Mesenchymal stem cell (in vitro differentiated cells and primary cell): ENCODE measurements at regions not wholly inside any gene's neighbourhood (a gene's known extent, or its start where the extent isn't known, plus 50 kb on each side); places are given as distances from the start of the nearest gene placed in this dataset.

Experiments used
- DNase-seq: peaks from one replicate; pipeline ENCODE4 v3.0.0-alpha.2; 2013
- H2AFZ ChIP-seq: one replicate; pipeline ENCODE4 v1.6.1; 2013; ENCODE audit warnings: low read depth, mild to moderate bottlenecking, control low read depth, inconsistent platforms, low read length, moderate library complexity
- H2AK5ac ChIP-seq: 2 replicates; pipeline ENCODE4 v1.6.1; 2013; ENCODE audit warnings: low read length, moderate library complexity, mild to moderate bottlenecking, inconsistent platforms; ENCODE audit not compliant: severe bottlenecking
- H2BK120ac ChIP-seq: one replicate; pipeline ENCODE4 v1.6.1; 2013; ENCODE audit warnings: low read depth, mild to moderate bottlenecking, inconsistent platforms, low read length, moderate library complexity
- H2BK12ac ChIP-seq, 2 experiments: one replicate each; pipeline ENCODE4 v1.6.1; 2013; ENCODE audit warnings: inconsistent platforms in 2 of 2, low read length in 2 of 2, mild to moderate bottlenecking in 2 of 2, moderate library complexity in 2 of 2, control low read depth in 1 of 2
- H2BK15ac ChIP-seq: one replicate; pipeline ENCODE4 v1.6.1; 2013; ENCODE audit warnings: mild to moderate bottlenecking, low read depth, inconsistent platforms; ENCODE audit not compliant: poor library complexity, severe bottlenecking
- H2BK5ac ChIP-seq: 2 replicates; pipeline ENCODE4 v1.6.1; 2013; ENCODE audit warnings: low read depth, mild to moderate bottlenecking, low read length, control low read depth, inconsistent platforms; ENCODE audit not compliant: poor library complexity, severe bottlenecking
- H3K14ac ChIP-seq, 2 experiments: one replicate each; pipeline ENCODE4 v1.6.1; 2013; ENCODE audit warnings: inconsistent platforms in 2 of 2, low read length in 2 of 2, control low read depth in 1 of 2, mild to moderate bottlenecking in 1 of 2, moderate library complexity in 1 of 2
- H3K18ac ChIP-seq, 2 experiments: one replicate each; pipeline ENCODE4 v1.6.1; 2013; ENCODE audit warnings: inconsistent platforms in 2 of 2, low read length in 2 of 2, control low read depth in 1 of 2, low read depth in 1 of 2, mild to moderate bottlenecking in 1 of 2
- H3K23ac ChIP-seq, 2 experiments: one replicate each; pipeline ENCODE4 v1.6.1; 2013; ENCODE audit warnings: inconsistent platforms in 2 of 2, low read length in 2 of 2, mild to moderate bottlenecking in 2 of 2, moderate library complexity in 2 of 2, control low read depth in 1 of 2
- H3K27ac ChIP-seq: 2 replicates; pipeline ENCODE4 v1.5.1; 2013; ENCODE audit warnings: mild to moderate bottlenecking, moderate library complexity, low read length, control low read depth, inconsistent platforms; ENCODE audit not compliant: poor library complexity, severe bottlenecking
- H3K27me3 ChIP-seq, 2 experiments: 2 replicates each; pipeline versions ENCODE4 v1.6.1 to v1.7.0; 2013; ENCODE audit warnings: low read length in 2 of 2, mild to moderate bottlenecking in 2 of 2, moderate library complexity in 2 of 2, control low read depth in 1 of 2, inconsistent platforms in 1 of 2; ENCODE audit not compliant: control insufficient read depth in 1 of 2, insufficient read depth in 1 of 2
- H3K36me3 ChIP-seq, 2 experiments: 2 replicates each; pipeline versions ENCODE4 v1.6.1 to v1.7.0; 2013; ENCODE audit warnings: low read length in 2 of 2, control low read depth in 1 of 2, inconsistent platforms in 1 of 2, low read depth in 1 of 2, mild to moderate bottlenecking in 1 of 2; ENCODE audit not compliant: insufficient read depth in 2 of 2, control insufficient read depth in 1 of 2
- H3K4ac ChIP-seq, 2 experiments: one replicate each; pipeline ENCODE4 v1.6.1; 2013; ENCODE audit warnings: inconsistent platforms in 2 of 2, low read length in 2 of 2, mild to moderate bottlenecking in 2 of 2, moderate library complexity in 2 of 2, control low read depth in 1 of 2, low read depth in 1 of 2
- H3K4me1 ChIP-seq: 2 replicates; pipeline ENCODE4 v1.6.1; 2013; ENCODE audit warnings: low read depth, low read length, control low read depth; ENCODE audit not compliant: control insufficient read depth, insufficient read depth
- H3K4me2 ChIP-seq: 2 replicates; pipeline ENCODE4 v1.6.1; 2013; ENCODE audit warnings: low read length, mild to moderate bottlenecking, inconsistent platforms; ENCODE audit not compliant: poor library complexity, severe bottlenecking
- H3K4me3 ChIP-seq, 2 experiments: 2 replicates each; pipeline versions ENCODE4 v1.5.1 to v1.7.0; 2013; ENCODE audit warnings: low read length in 2 of 2, mild to moderate bottlenecking in 2 of 2, control low read depth in 1 of 2, low read depth in 1 of 2; ENCODE audit not compliant: insufficient read depth in 1 of 2
- H3K79me1 ChIP-seq: replicated peaks from 2 replicates; pipeline ENCODE4 v1.6.1; 2013; ENCODE audit warnings: mild to moderate bottlenecking, control low read depth, low read length, inconsistent platforms; ENCODE audit not compliant: poor library complexity, severe bottlenecking
- H3K9ac ChIP-seq: 2 replicates; pipeline ENCODE4 v1.7.0; 2013; ENCODE audit warnings: mild to moderate bottlenecking, low read length, moderate library complexity
- H3K9me3 ChIP-seq: 2 replicates; pipeline ENCODE4 v1.7.0; 2013; ENCODE audit warnings: mild to moderate bottlenecking, low read length; ENCODE audit not compliant: control insufficient read depth
- H4K8ac ChIP-seq: one replicate; pipeline ENCODE4 v1.6.1; 2013; ENCODE audit warnings: inconsistent platforms, mild to moderate bottlenecking, low read length, moderate library complexity
- H4K91ac ChIP-seq: one replicate; pipeline ENCODE4 v1.6.1; 2013; ENCODE audit warnings: mild to moderate bottlenecking, low read length, inconsistent platforms
- WGBS: methylation state at CpG from one replicate; pipeline ENCODE4 v1.1.7; 2013; ENCODE audit warnings: mixed read lengths; 5-methylcytosine and 5-hydroxymethylcytosine counted together

DNA sequence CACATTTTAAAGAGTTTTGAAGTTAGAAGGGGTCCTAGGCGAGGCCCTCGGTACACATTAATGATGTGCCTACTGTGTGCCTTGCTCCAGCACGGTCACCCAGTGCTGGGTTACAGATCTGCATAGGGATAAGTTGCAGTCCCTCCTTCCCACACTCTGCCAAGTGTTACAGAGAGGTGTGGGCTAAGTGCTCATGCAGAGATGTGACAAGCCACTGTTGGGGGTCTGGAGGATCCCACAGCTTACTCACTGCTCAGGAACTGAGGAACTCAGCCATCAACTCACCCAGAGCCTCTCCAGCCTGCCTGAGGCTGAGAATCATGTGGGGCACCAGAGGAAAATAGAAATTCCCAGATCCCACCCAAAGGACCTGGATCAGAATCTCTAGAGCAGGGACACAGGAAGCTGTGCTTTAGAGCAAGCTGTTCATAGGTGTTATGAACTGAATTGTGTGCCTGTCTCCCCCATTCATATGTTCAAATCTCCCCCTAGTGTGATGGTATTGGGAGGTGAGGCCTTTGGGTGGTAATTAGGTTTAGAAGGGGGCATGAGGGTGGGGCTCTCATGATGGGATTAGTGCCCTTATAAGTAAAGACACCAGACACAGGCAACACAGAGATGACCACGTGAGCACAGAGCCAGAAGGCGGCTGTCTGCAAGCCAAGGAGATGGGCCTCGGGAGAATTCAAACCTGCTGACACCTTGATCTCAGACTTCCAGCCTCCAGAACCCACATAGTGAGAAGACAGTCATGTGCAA lies 164.1 kb downstream of the HSD17B3 start:
- peak overlapping the region; percentile 56 to 99 for H3K18ac ChIP-seq
- 72% methylated on average over 5 of the region's 6 CpGs for WGBS
- peak overlapping the region in 1 of 2 experiments; percentile 69 for H3K4me3 ChIP-seq
- no peak overlapping the region for H2BK5ac ChIP-seq
- no peaks in the 10 kb centered on the region for H3K9me3 ChIP-seq
- peak overlapping the region in 1 of 2 experiments; percentile 5 for H3K23ac ChIP-seq
- peaks cover 8% of the 10 kb centered on the region for H3K4me1 ChIP-seq
- no peak overlapping the region for H2AFZ ChIP-seq
- peak overlapping the region; percentile 93 for H4K8ac ChIP-seq
- peak overlapping the region; percentile 36 to 96 for H3K4ac ChIP-seq
- no peaks in the 10 kb centered on the region for H3K79me1 ChIP-seq
- peak overlapping the region; percentile 80 for H4K91ac ChIP-seq
- H3K27me3 ChIP-seq: peaks cover 0 to under 1% of the 10 kb centered on the region in 2 experiments
- no peaks in the 10 kb centered on the region for H3K36me3 ChIP-seq
- H3K4me2 ChIP-seq: peak overlapping the region; percentile 45
- H2BK15ac ChIP-seq: no peak overlapping the region
- peak overlapping the region; percentile 24 to 93 for H2BK12ac ChIP-seq
- peak overlapping the region; percentile 56 for H3K27ac ChIP-seq
- H3K9ac ChIP-seq: peak overlapping the region; percentile 87
- H2AK5ac ChIP-seq: peak overlapping the region; percentile 58
- peak; percentile 75 for DNase-seq
- peak overlapping the region; percentile 59 for H2BK120ac ChIP-seq
- H3K14ac ChIP-seq: peak overlapping the region in 1 of 2 experiments; percentile 53

DNA sequence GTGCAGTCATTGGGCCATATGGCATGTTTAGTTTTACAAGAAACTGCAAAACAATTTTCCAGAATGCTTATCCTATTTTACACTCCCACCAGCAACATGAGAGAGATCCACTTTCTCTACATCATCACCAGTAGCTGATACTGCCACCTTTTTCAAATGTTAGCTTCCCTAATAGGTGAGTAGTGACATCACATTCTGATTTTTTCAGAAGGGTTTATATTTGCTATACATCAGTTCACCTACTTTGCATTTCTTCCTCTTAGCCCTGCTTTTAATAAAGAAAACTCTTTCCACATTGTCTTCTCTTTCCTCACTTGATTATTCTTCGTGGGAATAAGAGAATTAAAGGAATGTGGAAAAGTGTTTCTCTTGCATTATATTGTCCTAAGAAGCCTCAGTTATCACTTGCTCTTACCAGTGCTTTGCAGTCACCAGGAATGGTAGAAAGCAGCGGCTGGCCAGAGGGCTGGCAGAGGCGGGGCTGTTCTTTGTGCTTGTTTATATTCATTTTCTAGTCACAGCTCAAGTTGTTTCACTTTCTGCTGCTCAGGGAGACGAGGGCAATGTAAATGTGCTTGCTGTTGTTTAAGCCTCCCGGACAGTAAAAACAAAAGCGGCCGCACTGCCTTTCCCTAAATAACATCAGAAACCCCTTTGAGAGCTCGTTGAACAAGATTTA lies 164.8 kb downstream of the HSD17B3 start:
- Histone ChIP-seq H3K27ac (peak overlapping the region; percentile 56), H3K23ac (no peak overlapping the region), H4K8ac (no peak overlapping the region), H3K79me1 (no peaks in the 10 kb centered on the region), H2AFZ (no peak overlapping the region), H2BK120ac (no peak overlapping the region), H3K4me1 (peaks cover 8% of the 10 kb centered on the region), H2BK5ac (no peak overlapping the region), H3K18ac (peak overlapping the region; percentile 56 to 99), H2BK15ac (no peak overlapping the region), H2BK12ac (peak overlapping the region in 1 of 2 experiments; percentile 34), H3K27me3 (peaks cover 0 to 3% of the 10 kb centered on the region in 2 experiments), H3K9ac (peak overlapping the region; percentile 87), H3K14ac (no peak overlapping the region), H3K4ac (peak overlapping the region; percentile 36 to 96), H3K4me2 (peak overlapping the region; percentile 45), H3K4me3 (peak overlapping the region in 1 of 2 experiments; percentile 69), H2AK5ac (no peak overlapping the region), H4K91ac (no peak overlapping the region), H3K9me3 (no peaks in the 10 kb centered on the region), H3K36me3 (no peaks in the 10 kb centered on the region)
- 6% methylated on average over 2 of the region's 8 CpGs for WGBS
- peak; percentile 90 for DNase-seq

DNA sequence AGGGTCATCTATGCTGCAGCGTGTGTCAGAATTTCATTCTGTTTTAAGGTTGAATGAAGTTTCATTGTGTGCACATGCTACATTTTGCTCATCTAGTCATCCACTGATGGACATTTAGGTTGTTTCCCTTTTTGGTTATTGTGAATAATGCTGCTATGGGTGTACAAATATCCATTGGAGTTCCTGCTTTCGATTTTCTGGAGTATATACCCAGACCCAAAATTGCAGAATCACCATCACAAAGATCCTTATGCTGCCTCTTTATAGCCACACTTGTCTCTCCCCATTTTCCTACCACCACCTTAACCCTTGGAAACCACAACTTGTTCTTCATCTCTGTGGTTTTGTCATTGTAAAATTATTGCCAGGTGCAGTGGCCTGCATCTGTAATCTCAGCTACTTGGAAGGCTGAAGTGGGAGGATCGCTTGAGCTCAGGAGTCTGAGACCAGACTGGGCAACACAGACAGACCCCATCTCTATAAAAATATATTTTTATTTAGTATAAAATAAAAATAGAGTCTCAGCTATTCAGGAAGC lies 166.2 kb downstream of the HSD17B3 start:
- Histone ChIP-seq H3K4me2 (no peak overlapping the region), H2AFZ (no peak overlapping the region), H3K4me1 (peaks cover 8% of the 10 kb centered on the region), H3K9ac (no peak overlapping the region), H3K4ac (no peak overlapping the region), H2AK5ac (no peak overlapping the region), H3K14ac (no peak overlapping the region), H3K27me3 (peaks cover 0 to 3% of the 10 kb centered on the region in 2 experiments), H3K18ac (no peak overlapping the region), H3K23ac (no peak overlapping the region), H3K36me3 (no peaks in the 10 kb centered on the region), H3K4me3 (no peak overlapping the region), H2BK120ac (no peak overlapping the region), H3K27ac (no peak overlapping the region), H2BK5ac (no peak overlapping the region), H3K9me3 (no peaks in the 10 kb centered on the region), H2BK12ac (peak overlapping the region in 1 of 2 experiments; percentile 6), H2BK15ac (no peak overlapping the region), H4K91ac (no peak overlapping the region), H4K8ac (no peak overlapping the region), H3K79me1 (no peaks in the 10 kb centered on the region)
- no peak for DNase-seq
- 90% methylated on average over 2 of the region's 3 CpGs for WGBS
